ENCODE measurements at regions not wholly inside any gene's neighbourhood (a gene's known extent, or its start where the extent isn't known, plus 50 kb on each side); places are given as distances from the start of the nearest gene placed in this dataset.

DNA sequence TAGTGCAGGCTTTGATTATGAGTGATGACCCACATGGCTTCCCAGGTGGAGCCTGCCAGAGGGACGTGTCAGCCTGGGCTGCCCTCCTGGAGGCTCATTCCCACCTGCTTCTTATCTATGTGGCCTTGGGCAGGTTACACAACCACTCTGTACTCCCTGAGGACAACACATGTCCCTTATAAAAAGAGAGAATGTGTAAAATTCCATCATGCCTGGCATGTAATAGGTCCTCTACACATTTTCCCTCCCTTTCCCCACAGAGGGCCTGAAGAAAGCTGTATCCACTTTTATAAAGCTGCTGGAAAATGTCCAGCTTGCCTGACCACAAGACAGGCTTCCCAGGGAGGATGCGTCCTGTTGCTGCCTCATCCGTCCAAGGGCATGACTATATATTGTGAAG is 55.0 kb upstream of the VSTM5 start (continued):
- TF ChIP-seq, protein P1, sequence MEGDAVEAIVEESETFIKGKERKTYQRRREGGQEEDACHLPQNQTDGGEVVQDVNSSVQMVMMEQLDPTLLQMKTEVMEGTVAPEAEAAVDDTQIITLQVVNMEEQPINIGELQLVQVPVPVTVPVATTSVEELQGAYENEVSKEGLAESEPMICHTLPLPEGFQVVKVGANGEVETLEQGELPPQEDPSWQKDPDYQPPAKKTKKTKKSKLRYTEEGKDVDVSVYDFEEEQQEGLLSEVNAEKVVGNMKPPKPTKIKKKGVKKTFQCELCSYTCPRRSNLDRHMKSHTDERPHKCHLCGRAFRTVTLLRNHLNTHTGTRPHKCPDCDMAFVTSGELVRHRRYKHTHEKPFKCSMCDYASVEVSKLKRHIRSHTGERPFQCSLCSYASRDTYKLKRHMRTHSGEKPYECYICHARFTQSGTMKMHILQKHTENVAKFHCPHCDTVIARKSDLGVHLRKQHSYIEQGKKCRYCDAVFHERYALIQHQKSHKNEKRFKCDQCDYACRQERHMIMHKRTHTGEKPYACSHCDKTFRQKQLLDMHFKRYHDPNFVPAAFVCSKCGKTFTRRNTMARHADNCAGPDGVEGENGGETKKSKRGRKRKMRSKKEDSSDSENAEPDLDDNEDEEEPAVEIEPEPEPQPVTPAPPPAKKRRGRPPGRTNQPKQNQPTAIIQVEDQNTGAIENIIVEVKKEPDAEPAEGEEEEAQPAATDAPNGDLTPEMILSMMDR (conservative IDR thresholded peaks at IDR 0.05; ENCODE audit: low read depth in 2 of 2) = no peak
- TF ChIP-seq STAT1 (IDR thresholded peaks at IDR 0.05; ENCODE audit: unreplicated experiment) = no peak
- no peak for TF ChIP-seq EZH2 (IDR thresholded peaks at IDR 0.05; ENCODE audit: low read depth, unreplicated experiment)
- no peak for TF ChIP-seq CREB1 (CRISPR knock-in tag; IDR thresholded peaks at IDR 0.05; ENCODE audit: low read depth)
- TF ChIP-seq NANOG (IDR thresholded peaks at IDR 0.05; ENCODE audit: borderline replicate concordance) = no peak
- TF ChIP-seq EZH2phosphoT487 (IDR thresholded peaks at IDR 0.05; ENCODE audit: unreplicated experiment) = no peak

DNA sequence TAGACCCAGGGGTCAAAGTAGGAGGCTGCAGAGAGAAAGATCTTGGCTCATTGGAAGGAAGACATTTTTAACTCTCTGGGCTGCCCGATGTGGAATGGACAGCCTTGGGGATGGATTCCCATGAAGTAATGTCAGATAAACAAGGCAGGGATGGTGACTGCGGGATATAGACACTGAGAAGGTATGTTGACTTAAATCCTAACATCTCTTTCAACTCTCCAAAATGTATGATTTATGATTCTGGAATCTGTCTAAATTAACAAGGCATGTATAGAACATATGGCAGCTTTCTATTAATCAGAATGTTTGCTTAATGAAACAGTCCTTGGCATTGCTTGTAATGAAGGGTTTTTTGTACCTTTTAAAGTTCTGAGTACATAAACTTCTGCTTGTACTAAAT is 56.1 kb upstream of the VSTM5 start:
- H3K4me3 Mint-ChIP-seq = no peak overlapping the region
- Histone ChIP-seq H3K4me2 (no peak overlapping the region), H3K36me3 (ENCODE audit: insufficient read depth) (no peaks in the 10 kb centered on the region), H3K4me1 (ENCODE audit: insufficient read depth) (no peaks in the 10 kb centered on the region), H3K27ac (ENCODE audit: low read depth) (no peak overlapping the region), H3K27me3 (ENCODE audit: insufficient read depth) (no peaks in the 10 kb centered on the region), H2AFZ (no peak overlapping the region), H3F3A (replicated peaks; ENCODE audit: low read depth) (no peaks in the 10 kb centered on the region), H4K20me1 (replicated peaks; ENCODE audit: insufficient read depth) (no peaks in the 10 kb centered on the region), H3K9me2 (ENCODE audit: insufficient read depth) (0 out of 2 replicates have a peak, but pooled peaks cover 7% of the 10 kb centered on the region), H3K79me2 (replicated peaks; ENCODE audit: insufficient read depth) (no peaks in the 10 kb centered on the region), H3K4me3 (no peak overlapping the region)
- H3K27me3 Mint-ChIP-seq (ENCODE audit: insufficient read depth, low read depth, poor library complexity) = peaks cover 2% of the 10 kb centered on the region
- H3K9me3 Mint-ChIP-seq = no peaks in the 10 kb centered on the region
- H3K27ac Mint-ChIP-seq = no peak overlapping the region
- H3K36me3 Mint-ChIP-seq (ENCODE audit: low read depth) = no peaks in the 10 kb centered on the region
- ATAC-seq (no peak), DNase-seq (ENCODE audit: low spot score) (no peak)
- peaks cover 6% of the 10 kb centered on the region; the same call in 1 of the 3 replicates for H3K4me1 Mint-ChIP-seq
- no peak for TF ChIP-seq POLR2AphosphoS5 (IDR thresholded peaks at IDR 0.05; ENCODE audit: low read depth)
- TF ChIP-seq, protein P2, sequence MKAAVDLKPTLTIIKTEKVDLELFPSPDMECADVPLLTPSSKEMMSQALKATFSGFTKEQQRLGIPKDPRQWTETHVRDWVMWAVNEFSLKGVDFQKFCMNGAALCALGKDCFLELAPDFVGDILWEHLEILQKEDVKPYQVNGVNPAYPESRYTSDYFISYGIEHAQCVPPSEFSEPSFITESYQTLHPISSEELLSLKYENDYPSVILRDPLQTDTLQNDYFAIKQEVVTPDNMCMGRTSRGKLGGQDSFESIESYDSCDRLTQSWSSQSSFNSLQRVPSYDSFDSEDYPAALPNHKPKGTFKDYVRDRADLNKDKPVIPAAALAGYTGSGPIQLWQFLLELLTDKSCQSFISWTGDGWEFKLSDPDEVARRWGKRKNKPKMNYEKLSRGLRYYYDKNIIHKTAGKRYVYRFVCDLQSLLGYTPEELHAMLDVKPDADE (IDR thresholded peaks at IDR 0.05) = no peak
- TF ChIP-seq EZH2 (IDR thresholded peaks at IDR 0.05; ENCODE audit: low read depth, unreplicated experiment) = no peak
- TF ChIP-seq, protein P3, sequence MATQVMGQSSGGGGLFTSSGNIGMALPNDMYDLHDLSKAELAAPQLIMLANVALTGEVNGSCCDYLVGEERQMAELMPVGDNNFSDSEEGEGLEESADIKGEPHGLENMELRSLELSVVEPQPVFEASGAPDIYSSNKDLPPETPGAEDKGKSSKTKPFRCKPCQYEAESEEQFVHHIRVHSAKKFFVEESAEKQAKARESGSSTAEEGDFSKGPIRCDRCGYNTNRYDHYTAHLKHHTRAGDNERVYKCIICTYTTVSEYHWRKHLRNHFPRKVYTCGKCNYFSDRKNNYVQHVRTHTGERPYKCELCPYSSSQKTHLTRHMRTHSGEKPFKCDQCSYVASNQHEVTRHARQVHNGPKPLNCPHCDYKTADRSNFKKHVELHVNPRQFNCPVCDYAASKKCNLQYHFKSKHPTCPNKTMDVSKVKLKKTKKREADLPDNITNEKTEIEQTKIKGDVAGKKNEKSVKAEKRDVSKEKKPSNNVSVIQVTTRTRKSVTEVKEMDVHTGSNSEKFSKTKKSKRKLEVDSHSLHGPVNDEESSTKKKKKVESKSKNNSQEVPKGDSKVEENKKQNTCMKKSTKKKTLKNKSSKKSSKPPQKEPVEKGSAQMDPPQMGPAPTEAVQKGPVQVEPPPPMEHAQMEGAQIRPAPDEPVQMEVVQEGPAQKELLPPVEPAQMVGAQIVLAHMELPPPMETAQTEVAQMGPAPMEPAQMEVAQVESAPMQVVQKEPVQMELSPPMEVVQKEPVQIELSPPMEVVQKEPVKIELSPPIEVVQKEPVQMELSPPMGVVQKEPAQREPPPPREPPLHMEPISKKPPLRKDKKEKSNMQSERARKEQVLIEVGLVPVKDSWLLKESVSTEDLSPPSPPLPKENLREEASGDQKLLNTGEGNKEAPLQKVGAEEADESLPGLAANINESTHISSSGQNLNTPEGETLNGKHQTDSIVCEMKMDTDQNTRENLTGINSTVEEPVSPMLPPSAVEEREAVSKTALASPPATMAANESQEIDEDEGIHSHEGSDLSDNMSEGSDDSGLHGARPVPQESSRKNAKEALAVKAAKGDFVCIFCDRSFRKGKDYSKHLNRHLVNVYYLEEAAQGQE (IDR thresholded peaks at IDR 0.05; ENCODE audit: unreplicated experiment) = no peak
- TF ChIP-seq CREB1 (CRISPR knock-in tag; IDR thresholded peaks at IDR 0.05; ENCODE audit: low read depth) = no peak
- TF ChIP-seq, protein P4, sequence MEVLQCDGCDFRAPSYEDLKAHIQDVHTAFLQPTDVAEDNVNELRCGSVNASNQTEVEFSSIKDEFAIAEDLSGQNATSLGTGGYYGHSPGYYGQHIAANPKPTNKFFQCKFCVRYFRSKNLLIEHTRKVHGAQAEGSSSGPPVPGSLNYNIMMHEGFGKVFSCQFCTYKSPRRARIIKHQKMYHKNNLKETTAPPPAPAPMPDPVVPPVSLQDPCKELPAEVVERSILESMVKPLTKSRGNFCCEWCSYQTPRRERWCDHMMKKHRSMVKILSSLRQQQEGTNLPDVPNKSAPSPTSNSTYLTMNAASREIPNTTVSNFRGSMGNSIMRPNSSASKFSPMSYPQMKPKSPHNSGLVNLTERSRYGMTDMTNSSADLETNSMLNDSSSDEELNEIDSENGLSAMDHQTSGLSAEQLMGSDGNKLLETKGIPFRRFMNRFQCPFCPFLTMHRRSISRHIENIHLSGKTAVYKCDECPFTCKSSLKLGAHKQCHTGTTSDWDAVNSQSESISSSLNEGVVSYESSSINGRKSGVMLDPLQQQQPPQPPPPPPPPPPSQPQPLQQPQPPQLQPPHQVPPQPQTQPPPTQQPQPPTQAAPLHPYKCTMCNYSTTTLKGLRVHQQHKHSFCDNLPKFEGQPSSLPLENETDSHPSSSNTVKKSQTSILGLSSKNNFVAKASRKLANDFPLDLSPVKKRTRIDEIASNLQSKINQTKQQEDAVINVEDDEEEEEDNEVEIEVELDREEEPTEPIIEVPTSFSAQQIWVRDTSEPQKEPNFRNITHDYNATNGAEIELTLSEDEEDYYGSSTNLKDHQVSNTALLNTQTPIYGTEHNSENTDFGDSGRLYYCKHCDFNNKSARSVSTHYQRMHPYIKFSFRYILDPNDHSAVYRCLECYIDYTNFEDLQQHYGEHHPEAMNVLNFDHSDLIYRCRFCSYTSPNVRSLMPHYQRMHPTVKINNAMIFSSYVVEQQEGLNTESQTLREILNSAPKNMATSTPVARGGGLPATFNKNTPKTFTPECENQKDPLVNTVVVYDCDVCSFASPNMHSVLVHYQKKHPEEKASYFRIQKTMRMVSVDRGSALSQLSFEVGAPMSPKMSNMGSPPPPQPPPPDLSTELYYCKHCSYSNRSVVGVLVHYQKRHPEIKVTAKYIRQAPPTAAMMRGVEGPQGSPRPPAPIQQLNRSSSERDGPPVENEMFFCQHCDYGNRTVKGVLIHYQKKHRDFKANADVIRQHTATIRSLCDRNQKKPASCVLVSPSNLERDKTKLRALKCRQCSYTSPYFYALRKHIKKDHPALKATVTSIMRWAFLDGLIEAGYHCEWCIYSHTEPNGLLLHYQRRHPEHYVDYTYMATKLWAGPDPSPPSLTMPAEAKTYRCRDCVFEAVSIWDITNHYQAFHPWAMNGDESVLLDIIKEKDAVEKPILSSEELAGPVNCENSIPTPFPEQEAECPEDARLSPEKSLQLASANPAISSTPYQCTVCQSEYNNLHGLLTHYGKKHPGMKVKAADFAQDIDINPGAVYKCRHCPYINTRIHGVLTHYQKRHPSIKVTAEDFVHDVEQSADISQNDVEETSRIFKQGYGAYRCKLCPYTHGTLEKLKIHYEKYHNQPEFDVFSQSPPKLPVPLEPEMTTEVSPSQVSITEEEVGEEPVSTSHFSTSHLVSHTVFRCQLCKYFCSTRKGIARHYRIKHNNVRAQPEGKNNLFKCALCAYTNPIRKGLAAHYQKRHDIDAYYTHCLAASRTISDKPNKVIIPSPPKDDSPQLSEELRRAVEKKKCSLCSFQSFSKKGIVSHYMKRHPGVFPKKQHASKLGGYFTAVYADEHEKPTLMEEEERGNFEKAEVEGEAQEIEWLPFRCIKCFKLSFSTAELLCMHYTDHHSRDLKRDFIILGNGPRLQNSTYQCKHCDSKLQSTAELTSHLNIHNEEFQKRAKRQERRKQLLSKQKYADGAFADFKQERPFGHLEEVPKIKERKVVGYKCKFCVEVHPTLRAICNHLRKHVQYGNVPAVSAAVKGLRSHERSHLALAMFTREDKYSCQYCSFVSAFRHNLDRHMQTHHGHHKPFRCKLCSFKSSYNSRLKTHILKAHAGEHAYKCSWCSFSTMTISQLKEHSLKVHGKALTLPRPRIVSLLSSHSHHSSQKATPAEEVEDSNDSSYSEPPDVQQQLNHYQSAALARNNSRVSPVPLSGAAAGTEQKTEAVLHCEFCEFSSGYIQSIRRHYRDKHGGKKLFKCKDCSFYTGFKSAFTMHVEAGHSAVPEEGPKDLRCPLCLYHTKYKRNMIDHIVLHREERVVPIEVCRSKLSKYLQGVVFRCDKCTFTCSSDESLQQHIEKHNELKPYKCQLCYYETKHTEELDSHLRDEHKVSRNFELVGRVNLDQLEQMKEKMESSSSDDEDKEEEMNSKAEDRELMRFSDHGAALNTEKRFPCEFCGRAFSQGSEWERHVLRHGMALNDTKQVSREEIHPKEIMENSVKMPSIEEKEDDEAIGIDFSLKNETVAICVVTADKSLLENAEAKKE (CRISPR knock-in tag; IDR thresholded peaks at IDR 0.05) = no peak
- TF ChIP-seq ZNF331 (CRISPR knock-in tag; IDR thresholded peaks at IDR 0.05; ENCODE audit: low read depth) = no peak
